ENCODE measurements at regions not wholly inside any gene's neighbourhood (a gene's known extent, or its start where the extent isn't known, plus 50 kb on each side); places are given as distances from the start of the nearest gene placed in this dataset.

GRCh38 chr3:18249126-18249525, 176.0 kb downstream of the SATB1 start:
- no peak overlapping the region for H3K4me3 ChIP-seq (ENCODE audit: low read length)
- no peak for DNase-seq (ENCODE audit: low read depth)
- H3K4me1 ChIP-seq (ENCODE audit: control insufficient read depth, insufficient read depth, low read length), result peaks cover 8% of the 10 kb centered on the region
- H3K9me3 ChIP-seq (ENCODE audit: control insufficient read depth, low read length), result no peaks in the 10 kb centered on the region
- H3K9ac ChIP-seq (ENCODE audit: low read length), result no peak overlapping the region
- no peaks in the 10 kb centered on the region for H3K27me3 ChIP-seq (replicated peaks; ENCODE audit: control insufficient read depth, insufficient read depth, low read length)
- no peaks in the 10 kb centered on the region for H3K36me3 ChIP-seq (ENCODE audit: control insufficient read depth, insufficient read depth, low read length, severe bottlenecking)

GRCh38 chr3:18247776-18248310, 177.3 kb downstream of the SATB1 start:
- H3K27me3 ChIP-seq (replicated peaks; ENCODE audit: control insufficient read depth, insufficient read depth, low read length), result no peaks in the 10 kb centered on the region
- H3K9ac ChIP-seq (ENCODE audit: low read length), result no peak overlapping the region
- H3K4me1 ChIP-seq (ENCODE audit: control insufficient read depth, insufficient read depth, low read length), result peaks cover 8% of the 10 kb centered on the region
- DNase-seq (ENCODE audit: low read depth), result no peak
- no peaks in the 10 kb centered on the region for H3K36me3 ChIP-seq (ENCODE audit: control insufficient read depth, insufficient read depth, low read length, severe bottlenecking)
- no peak overlapping the region for H3K4me3 ChIP-seq (ENCODE audit: low read length)
- H3K9me3 ChIP-seq (ENCODE audit: control insufficient read depth, low read length), result no peaks in the 10 kb centered on the region

GRCh38 chr3:18247139-18247695, 177.9 kb downstream of the SATB1 start:
- H3K4me1 ChIP-seq (ENCODE audit: control insufficient read depth, insufficient read depth, low read length), result peaks cover 8% of the 10 kb centered on the region
- no peak for DNase-seq (ENCODE audit: low read depth)
- no peaks in the 10 kb centered on the region for H3K36me3 ChIP-seq (ENCODE audit: control insufficient read depth, insufficient read depth, low read length, severe bottlenecking)
- H3K4me3 ChIP-seq (ENCODE audit: low read length), result no peak overlapping the region
- no peak overlapping the region for H3K9ac ChIP-seq (ENCODE audit: low read length)
- no peaks in the 10 kb centered on the region for H3K27me3 ChIP-seq (replicated peaks; ENCODE audit: control insufficient read depth, insufficient read depth, low read length)
- H3K9me3 ChIP-seq (ENCODE audit: control insufficient read depth, low read length), result no peaks in the 10 kb centered on the region

DNA sequence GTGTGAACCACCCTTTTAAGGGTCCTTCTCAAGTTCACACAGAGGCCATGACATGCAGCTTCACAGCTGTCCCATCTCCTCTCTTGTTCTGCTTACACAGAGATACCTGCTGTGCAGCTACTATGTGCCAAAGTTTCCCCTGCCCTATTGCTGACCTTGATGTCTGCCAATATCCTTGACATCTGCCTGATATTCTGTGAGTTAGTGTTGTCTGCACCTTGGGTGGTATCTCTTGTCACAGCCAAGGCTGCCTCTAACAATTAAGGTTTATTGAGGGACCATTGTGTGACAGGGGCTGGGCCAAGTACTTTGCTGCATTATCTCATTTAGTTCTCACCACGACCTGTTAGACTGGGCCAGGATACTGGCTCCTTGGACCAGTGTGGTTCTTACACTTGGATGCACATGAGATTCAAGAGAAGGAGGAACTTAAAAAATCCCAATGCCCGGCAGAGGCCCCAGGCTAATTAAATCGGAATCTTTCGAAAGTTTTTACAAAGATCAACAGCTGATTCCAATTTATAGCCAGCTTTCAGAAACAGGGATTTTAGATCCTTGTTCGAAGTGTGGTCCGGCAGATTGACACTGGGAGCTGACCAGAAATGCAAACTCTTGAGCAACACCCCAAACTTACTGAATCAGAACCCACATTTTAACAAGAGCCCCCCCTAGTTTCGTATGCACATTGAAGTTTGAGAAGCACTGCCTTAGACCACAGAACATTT, 178.6 kb downstream of the SATB1 start:
- Histone ChIP-seq H3K4me1 (ENCODE audit: control insufficient read depth, insufficient read depth, low read length) (peaks cover 8% of the 10 kb centered on the region), H3K36me3 (ENCODE audit: control insufficient read depth, insufficient read depth, low read length, severe bottlenecking) (no peaks in the 10 kb centered on the region), H3K4me3 (ENCODE audit: low read length) (no peak overlapping the region), H3K9ac (ENCODE audit: low read length) (no peak overlapping the region), H3K9me3 (ENCODE audit: control insufficient read depth, low read length) (no peaks in the 10 kb centered on the region), H3K27me3 (replicated peaks; ENCODE audit: control insufficient read depth, insufficient read depth, low read length) (no peaks in the 10 kb centered on the region)
- peak; percentile 66 for DNase-seq (ENCODE audit: low read depth)

DNA sequence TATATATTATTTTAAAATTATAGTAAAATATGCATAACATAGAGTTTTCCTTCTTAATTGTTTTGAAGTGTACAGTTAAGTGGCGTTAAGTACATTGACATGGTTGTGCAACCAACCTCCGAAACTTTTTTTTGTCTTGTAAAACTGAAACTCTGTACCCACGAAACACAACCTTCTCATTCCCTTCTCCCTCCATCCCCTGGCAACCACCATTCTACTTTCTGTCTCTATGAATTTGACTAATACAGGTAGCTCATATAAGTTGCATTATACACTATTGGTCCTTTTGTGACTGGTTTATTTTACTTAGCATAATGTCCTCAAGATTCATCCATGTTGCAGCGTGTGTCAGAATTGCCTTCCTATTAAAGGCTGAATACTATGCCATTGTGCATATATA, 179.4 kb downstream of the SATB1 start:
- H3K9me3 ChIP-seq (ENCODE audit: control insufficient read depth, low read length), result no peaks in the 10 kb centered on the region
- no peak overlapping the region for H3K4me3 ChIP-seq (ENCODE audit: low read length)
- no peaks in the 10 kb centered on the region for H3K36me3 ChIP-seq (ENCODE audit: control insufficient read depth, insufficient read depth, low read length, severe bottlenecking)
- H3K27me3 ChIP-seq (replicated peaks; ENCODE audit: control insufficient read depth, insufficient read depth, low read length), result no peaks in the 10 kb centered on the region
- DNase-seq (ENCODE audit: low read depth), result no peak
- peaks cover 8% of the 10 kb centered on the region for H3K4me1 ChIP-seq (ENCODE audit: control insufficient read depth, insufficient read depth, low read length)
- no peak overlapping the region for H3K9ac ChIP-seq (ENCODE audit: low read length)

GRCh38 chr3:18241837-18242236, 183.3 kb downstream of the SATB1 start:
- H3K4me1 ChIP-seq (ENCODE audit: control insufficient read depth, insufficient read depth, low read length), result peaks cover 17% of the 10 kb centered on the region
- peak; percentile 30 for DNase-seq (ENCODE audit: low read depth)
- H3K4me3 ChIP-seq (ENCODE audit: low read length), result no peak overlapping the region
- H3K9me3 ChIP-seq (ENCODE audit: control insufficient read depth, low read length), result no peaks in the 10 kb centered on the region
- H3K9ac ChIP-seq (ENCODE audit: low read length), result no peak overlapping the region
- H3K27me3 ChIP-seq (replicated peaks; ENCODE audit: control insufficient read depth, insufficient read depth, low read length), result no peaks in the 10 kb centered on the region
- no peaks in the 10 kb centered on the region for H3K36me3 ChIP-seq (ENCODE audit: control insufficient read depth, insufficient read depth, low read length, severe bottlenecking)

GRCh38 chr3:18239674-18240073, 185.5 kb downstream of the SATB1 start:
- no peaks in the 10 kb centered on the region for H3K9me3 ChIP-seq (ENCODE audit: control insufficient read depth, low read length)
- no peak overlapping the region for H3K4me3 ChIP-seq (ENCODE audit: low read length)
- DNase-seq (ENCODE audit: low read depth), result no peak
- no peaks in the 10 kb centered on the region for H3K27me3 ChIP-seq (replicated peaks; ENCODE audit: control insufficient read depth, insufficient read depth, low read length)
- peaks cover 9% of the 10 kb centered on the region for H3K4me1 ChIP-seq (ENCODE audit: control insufficient read depth, insufficient read depth, low read length)
- H3K9ac ChIP-seq (ENCODE audit: low read length), result no peak overlapping the region
- no peaks in the 10 kb centered on the region for H3K36me3 ChIP-seq (ENCODE audit: control insufficient read depth, insufficient read depth, low read length, severe bottlenecking)

DNA sequence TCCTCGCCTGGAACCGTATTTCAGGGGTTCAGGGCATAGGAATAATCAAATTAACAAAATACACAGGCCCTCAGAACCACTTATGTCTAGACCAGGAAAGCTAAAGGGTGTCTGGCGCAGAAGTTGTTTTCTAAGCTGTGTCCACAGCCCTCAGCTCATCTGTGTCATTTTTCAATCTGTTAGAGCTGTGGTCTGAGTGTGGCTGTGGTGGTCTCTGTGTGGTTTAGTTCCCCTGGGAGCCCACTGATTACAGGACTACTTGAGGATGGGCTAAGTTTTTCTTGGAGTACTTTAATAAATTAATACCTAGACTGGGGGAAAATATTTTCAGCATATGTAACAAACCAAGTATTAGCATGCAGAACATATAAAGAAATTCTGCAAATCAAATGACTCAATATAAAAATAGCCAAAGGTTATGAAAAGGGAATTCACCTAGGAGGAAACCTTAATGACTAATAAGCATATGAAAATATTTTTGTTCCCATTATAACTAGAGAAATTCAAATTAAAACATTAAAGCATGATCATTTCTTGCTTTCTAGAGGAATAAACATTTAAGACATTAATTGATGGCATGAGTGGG, 186.3 kb downstream of the SATB1 start:
- DNase-seq (ENCODE audit: low read depth), result no peak
- peaks cover 9% of the 10 kb centered on the region for H3K4me1 ChIP-seq (ENCODE audit: control insufficient read depth, insufficient read depth, low read length)
- no peak overlapping the region for H3K9ac ChIP-seq (ENCODE audit: low read length)
- no peak overlapping the region for H3K4me3 ChIP-seq (ENCODE audit: low read length)
- H3K36me3 ChIP-seq (ENCODE audit: control insufficient read depth, insufficient read depth, low read length, severe bottlenecking), result no peaks in the 10 kb centered on the region
- no peaks in the 10 kb centered on the region for H3K9me3 ChIP-seq (ENCODE audit: control insufficient read depth, low read length)
- no peaks in the 10 kb centered on the region for H3K27me3 ChIP-seq (replicated peaks; ENCODE audit: control insufficient read depth, insufficient read depth, low read length)

DNA sequence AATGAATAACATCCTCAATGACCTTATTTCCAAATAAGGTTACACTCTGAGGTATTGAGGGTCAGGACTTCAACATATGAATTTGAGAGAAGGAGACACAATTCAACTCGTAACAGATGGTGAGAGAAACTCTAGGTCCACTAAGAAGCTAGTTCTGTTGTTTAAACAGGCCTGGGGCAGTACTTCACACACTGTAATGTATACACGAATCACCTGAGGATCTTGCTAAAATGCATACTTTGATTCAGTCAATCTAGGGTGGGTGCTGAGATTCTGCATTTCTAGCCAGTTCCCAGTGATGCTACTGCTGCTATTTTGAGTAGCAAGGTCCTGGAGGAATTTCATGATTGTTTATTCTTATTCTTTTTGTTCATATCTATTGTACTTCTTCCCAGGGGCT, 186.8 kb downstream of the SATB1 start:
- H3K36me3 ChIP-seq (ENCODE audit: control insufficient read depth, insufficient read depth, low read length, severe bottlenecking), result no peaks in the 10 kb centered on the region
- H3K9me3 ChIP-seq (ENCODE audit: control insufficient read depth, low read length), result no peaks in the 10 kb centered on the region
- H3K27me3 ChIP-seq (replicated peaks; ENCODE audit: control insufficient read depth, insufficient read depth, low read length), result no peaks in the 10 kb centered on the region
- DNase-seq (ENCODE audit: low read depth), result no peak
- H3K4me3 ChIP-seq (ENCODE audit: low read length), result no peak overlapping the region
- H3K9ac ChIP-seq (ENCODE audit: low read length), result no peak overlapping the region
- H3K4me1 ChIP-seq (ENCODE audit: control insufficient read depth, insufficient read depth, low read length), result peaks cover 9% of the 10 kb centered on the region

GRCh38 chr3:18237251-18238005, 187.7 kb downstream of the SATB1 start:
- Histone ChIP-seq H3K4me3 (ENCODE audit: low read length) (no peak overlapping the region), H3K4me1 (ENCODE audit: control insufficient read depth, insufficient read depth, low read length) (peaks cover 15% of the 10 kb centered on the region), H3K27me3 (replicated peaks; ENCODE audit: control insufficient read depth, insufficient read depth, low read length) (no peaks in the 10 kb centered on the region), H3K36me3 (ENCODE audit: control insufficient read depth, insufficient read depth, low read length, severe bottlenecking) (no peaks in the 10 kb centered on the region), H3K9me3 (ENCODE audit: control insufficient read depth, low read length) (no peaks in the 10 kb centered on the region), H3K9ac (ENCODE audit: low read length) (no peak overlapping the region)
- peak; percentile 41 for DNase-seq (ENCODE audit: low read depth)

DNA sequence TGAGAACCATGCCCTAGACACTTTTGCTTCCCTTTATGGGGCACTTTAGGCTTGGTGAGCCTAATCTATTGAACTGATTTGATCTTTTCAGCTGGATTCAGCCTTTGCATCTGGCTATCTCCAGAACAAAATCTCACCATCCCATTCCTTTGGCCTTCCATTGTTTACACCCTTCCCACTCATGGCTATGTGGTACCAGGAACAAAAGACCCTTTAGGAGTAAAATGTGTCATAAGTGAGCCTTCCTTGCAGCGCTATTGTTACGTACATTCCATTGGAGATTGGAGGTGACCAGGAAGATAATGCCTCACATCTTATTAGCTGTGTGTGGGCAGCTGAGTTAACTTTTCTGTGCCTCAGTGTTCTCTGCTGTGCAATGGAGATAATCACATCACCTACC, 188.4 kb downstream of the SATB1 start:
- Histone ChIP-seq H3K36me3 (ENCODE audit: control insufficient read depth, insufficient read depth, low read length, severe bottlenecking) (no peaks in the 10 kb centered on the region), H3K9me3 (ENCODE audit: control insufficient read depth, low read length) (no peaks in the 10 kb centered on the region), H3K4me3 (ENCODE audit: low read length) (no peak overlapping the region), H3K27me3 (replicated peaks; ENCODE audit: control insufficient read depth, insufficient read depth, low read length) (no peaks in the 10 kb centered on the region), H3K4me1 (ENCODE audit: control insufficient read depth, insufficient read depth, low read length) (peaks cover 19% of the 10 kb centered on the region), H3K9ac (ENCODE audit: low read length) (no peak overlapping the region)
- no peak for DNase-seq (ENCODE audit: low read depth)

All from adipocyte (in vitro differentiated cells).